ENCODE measurements at regions not wholly inside any gene's neighbourhood (a gene's known extent, or its start where the extent isn't known, plus 50 kb on each side); places are given as distances from the start of the nearest gene placed in this dataset.

DNA sequence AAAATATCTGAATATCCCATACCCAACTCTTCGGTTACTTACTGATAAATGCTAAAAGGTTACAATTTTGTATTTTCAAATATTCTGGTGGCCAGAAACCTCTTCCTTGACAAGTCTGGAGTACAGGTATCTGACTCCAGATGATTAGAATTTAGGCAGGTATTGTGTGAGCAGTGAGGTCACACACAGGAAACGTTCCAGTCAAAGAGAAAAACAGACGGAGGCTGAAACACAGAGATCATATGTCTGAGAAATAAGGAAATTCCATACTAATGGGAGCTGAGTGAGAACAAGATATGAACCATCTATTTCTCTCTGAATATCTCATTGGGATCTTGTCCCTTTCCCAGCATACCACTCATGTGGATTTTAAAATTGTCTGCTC lies 89.4 kb upstream of the IGLL5 start:
- Mint-ChIP-seq H3K27me3 (no peaks in the 10 kb centered on the region), H3K9me3 (no peaks in the 10 kb centered on the region), H3K27ac (no peak overlapping the region), H3K36me3 (ENCODE audit: low read depth) (no peaks in the 10 kb centered on the region), H3K4me3 (no peak overlapping the region), H3K4me1 (ENCODE audit: low read depth) (peaks cover 16% of the 10 kb centered on the region)
- ChIA-PET CTCF (interaction anchor here (0.8 to 4.9 kb wide), 9 partner anchors 9 to 156 kb away, joined by 3 to 43 read pairs (median 8); no protein-coding TSS in a partner anchor), POLR2A (no interaction called here)
- no peak for TF ChIP-seq CTCF (IDR thresholded peaks at IDR 0.05)
- no peak for DNase-seq
- intact Hi-C loops (cut with micrococcal nuclease) = no loop called here
- ATAC-seq = no peak

GRCh38 chr22:22798716-22799115 lies 88.9 kb upstream of the IGLL5 start:
- Mint-ChIP-seq H3K4me3 (no peak overlapping the region), H3K9me3 (no peaks in the 10 kb centered on the region), H3K4me1 (ENCODE audit: low read depth) (peaks cover 16% of the 10 kb centered on the region), H3K27ac (no peak overlapping the region), H3K27me3 (no peaks in the 10 kb centered on the region), H3K36me3 (ENCODE audit: low read depth) (no peaks in the 10 kb centered on the region)
- intact Hi-C loops (cut with micrococcal nuclease) = no loop called here
- ChIA-PET CTCF (interaction anchor here (0.7 to 4.9 kb wide), 10 partner anchors 10 to 156 kb away, joined by 3 to 43 read pairs (median 8); no protein-coding TSS in a partner anchor), POLR2A (interaction anchor here (1.0 kb wide), 1 partner anchor 12 kb away, joined by 4 read pairs; no protein-coding TSS in a partner anchor)
- ATAC-seq (no peak), DNase-seq (no peak)
- no peak for TF ChIP-seq CTCF (IDR thresholded peaks at IDR 0.05)

DNA sequence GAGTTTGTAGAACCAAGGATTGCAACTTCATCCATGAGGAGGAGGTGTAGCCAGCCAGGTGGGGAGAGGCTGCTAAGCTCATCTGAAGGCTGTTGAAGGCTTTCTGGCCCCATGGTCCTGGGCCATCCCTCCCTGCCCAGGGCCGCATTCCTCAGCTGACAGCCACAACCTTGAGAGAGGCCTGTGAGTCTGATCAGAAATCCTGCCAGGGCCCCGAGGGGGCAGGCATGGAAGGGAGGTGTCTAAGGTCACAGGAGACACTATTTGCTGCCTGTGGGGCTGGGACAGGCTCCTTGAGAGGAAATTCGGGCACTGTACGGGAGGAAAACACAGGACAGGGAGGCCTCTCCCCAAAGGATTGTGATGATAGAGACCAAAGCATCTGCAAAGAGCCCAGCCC lies 88.1 kb upstream of the IGLL5 start:
- no peak for ATAC-seq
- ChIA-PET POLR2A (interaction anchor here (1.0 kb wide), 1 partner anchor 13 kb away, joined by 4 read pairs; no protein-coding TSS in a partner anchor), CTCF (interaction anchor here (0.6 to 4.9 kb wide), 11 partner anchors 10 to 160 kb away, joined by 3 to 43 read pairs (median 7); no protein-coding TSS in a partner anchor)
- Mint-ChIP-seq H3K4me1 (ENCODE audit: low read depth) (peaks cover 17% of the 10 kb centered on the region), H3K27ac (no peak overlapping the region), H3K4me3 (no peak overlapping the region), H3K27me3 (no peaks in the 10 kb centered on the region), H3K36me3 (ENCODE audit: low read depth) (no peaks in the 10 kb centered on the region), H3K9me3 (no peaks in the 10 kb centered on the region)
- no peak for TF ChIP-seq CTCF (IDR thresholded peaks at IDR 0.05)
- intact Hi-C loops (cut with micrococcal nuclease) = no loop called here
- DNase-seq = no peak

DNA sequence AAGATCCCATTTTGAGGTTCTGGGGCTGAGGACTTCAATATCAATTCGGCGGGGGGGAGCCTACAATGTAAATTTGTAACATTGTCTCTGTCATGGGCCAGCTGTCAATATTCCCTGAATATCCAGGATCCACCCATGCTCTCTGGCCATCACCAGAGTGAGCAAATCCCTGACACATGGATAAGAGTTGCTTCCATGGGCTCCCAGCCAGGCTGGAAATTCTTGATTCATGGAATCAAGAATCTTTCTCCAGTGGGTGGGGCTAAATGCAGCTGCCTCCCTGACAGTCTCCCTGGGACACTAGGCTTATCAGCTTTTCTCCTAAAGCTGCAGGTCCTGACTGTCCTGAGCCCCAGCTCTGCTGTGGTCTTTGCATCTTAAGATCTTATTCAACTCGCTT lies 86.9 kb upstream of the IGLL5 start:
- TF ChIP-seq CTCF (IDR thresholded peaks at IDR 0.05) = no peak
- intact Hi-C loops (cut with micrococcal nuclease) = loop anchor here (5.0 kb wide), 2 partner anchors 82 to 152 kb away; no protein-coding TSS in a partner anchor
- no peaks in the 10 kb centered on the region for H3K9me3 Mint-ChIP-seq
- no peaks in the 10 kb centered on the region for H3K36me3 Mint-ChIP-seq (ENCODE audit: low read depth)
- ATAC-seq (no peak), DNase-seq (no peak)
- H3K27me3 Mint-ChIP-seq = no peaks in the 10 kb centered on the region
- no peak overlapping the region for H3K27ac Mint-ChIP-seq
- CTCF ChIA-PET = interaction anchor here (0.9 to 4.9 kb wide), 4 partner anchors 10 to 48 kb away, joined by 3 to 43 read pairs (median 11); no protein-coding TSS in a partner anchor
- H3K4me3 Mint-ChIP-seq = no peak overlapping the region
- POLR2A ChIA-PET = interaction anchor here (0.5 kb wide), 1 partner anchor 9 kb away, joined by 3 read pairs; no protein-coding TSS in a partner anchor
- H3K4me1 Mint-ChIP-seq (ENCODE audit: low read depth) = peaks cover 21% of the 10 kb centered on the region

DNA sequence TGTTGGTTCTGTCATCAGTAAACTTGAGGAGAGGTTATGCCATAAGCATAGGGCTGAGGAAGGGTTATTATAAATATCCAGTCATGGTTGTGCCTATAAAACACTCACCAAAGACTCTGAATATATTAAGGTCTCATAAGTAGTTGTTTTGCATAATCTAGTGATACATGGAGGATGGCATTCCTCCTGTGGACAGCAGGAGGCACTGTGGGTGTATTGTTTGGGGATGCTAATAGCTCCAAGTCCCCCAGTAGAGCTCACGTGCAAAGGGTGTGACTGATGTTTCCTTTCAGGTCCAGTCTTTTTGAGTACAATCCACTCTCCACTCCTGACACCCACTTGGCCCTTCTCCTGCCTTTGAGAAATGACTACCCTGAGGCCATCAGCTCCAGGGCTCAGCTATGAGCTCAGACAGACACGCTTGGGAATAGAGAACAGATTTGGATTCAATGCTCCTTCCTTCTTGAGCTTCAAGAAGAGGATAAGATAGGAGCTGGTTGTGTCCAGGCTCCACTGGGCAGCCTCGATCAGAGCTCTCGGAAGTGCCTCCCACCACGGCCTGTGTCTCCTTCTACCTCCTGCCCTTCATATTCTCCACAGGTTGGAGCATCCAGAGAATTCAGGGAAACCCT lies 85.2 kb upstream of the IGLL5 start:
- peak; percentile 64 for ATAC-seq
- ChIA-PET POLR2A (interaction anchor here (1.2 kb wide), 1 partner anchor 8 kb away, joined by 3 read pairs; no protein-coding TSS in a partner anchor), CTCF (interaction anchor here (0.6 to 4.9 kb wide), 30 partner anchors 8 to 158 kb away, joined by 3 to 43 read pairs (median 4); no protein-coding TSS in a partner anchor)
- Mint-ChIP-seq H3K27me3 (no peaks in the 10 kb centered on the region), H3K9me3 (no peaks in the 10 kb centered on the region), H3K36me3 (ENCODE audit: low read depth) (no peaks in the 10 kb centered on the region), H3K27ac (no peak overlapping the region), H3K4me1 (ENCODE audit: low read depth) (peaks cover 28% of the 10 kb centered on the region), H3K4me3 (no peak overlapping the region)
- peak; percentile 66 for DNase-seq
- peak; percentile 80 for TF ChIP-seq CTCF (IDR thresholded peaks at IDR 0.05)
- intact Hi-C loops (cut with micrococcal nuclease) = loop anchor here (5.0 kb wide), 2 partner anchors 80 to 150 kb away; no protein-coding TSS in a partner anchor

Measured in activated CD8-positive, alpha-beta T cell treated with anti-CD3 and anti-CD28 coated beads for 36 hours (primary cell).